CD4-positive, alpha-beta T cell treated with Interleukin-10 for 1 hour (primary cell): ENCODE measurements at regions not wholly inside any gene's neighbourhood (a gene's known extent, or its start where the extent isn't known, plus 50 kb on each side); places are given as distances from the start of the nearest gene placed in this dataset.

Source experiments
- DNase-seq: peaks from one replicate; pipeline ENCODE4 v3.0.0-alpha.2; 2020

- no peak for DNase-seq
These were observed 433.2 kb upstream of the RGPD4 start for GRCh38 chr2:107393516-107393915.

GRCh38 chr2:107398683-107399082 lies 428.0 kb upstream of the RGPD4 start:
- no peak for DNase-seq

DNA sequence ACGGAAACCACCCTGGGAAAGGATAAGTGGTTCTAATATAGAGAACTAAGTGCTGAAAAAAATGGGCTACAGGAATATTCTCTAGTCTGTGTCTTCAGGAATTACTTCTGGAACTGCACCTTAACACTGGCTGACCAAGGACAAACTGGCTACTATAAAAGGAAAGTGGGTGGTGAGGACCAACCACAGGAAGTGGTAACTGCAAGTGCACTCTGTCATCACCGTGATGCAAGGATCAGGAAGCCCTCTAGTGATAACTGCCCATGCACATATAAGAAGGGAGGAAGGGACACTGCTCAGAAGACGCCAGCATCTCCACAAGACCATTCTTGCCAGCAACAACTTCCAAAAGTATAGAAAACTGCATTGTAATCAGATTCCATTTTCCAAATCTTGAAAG lies 424.4 kb upstream of the RGPD4 start:
- no peak for DNase-seq

DNA sequence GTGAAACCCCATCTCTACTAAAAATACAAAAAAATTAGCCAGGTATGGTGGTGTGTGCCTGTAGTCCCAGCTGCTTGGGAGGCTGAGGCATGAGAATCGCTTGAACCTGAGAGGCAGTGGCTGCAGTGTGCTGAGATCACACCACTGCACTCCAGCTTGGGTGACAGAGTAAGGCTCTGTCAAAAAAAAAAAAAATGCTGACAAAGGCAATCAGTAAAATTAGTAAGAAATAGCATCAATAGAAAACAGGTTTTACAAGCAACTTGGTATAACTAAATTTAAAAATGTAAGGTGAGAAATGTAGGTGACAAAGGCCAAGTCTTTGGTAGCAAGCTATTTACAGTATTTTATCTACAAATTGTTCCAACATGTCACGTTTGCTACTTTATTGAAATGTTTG lies 421.4 kb upstream of the RGPD4 start:
- DNase-seq, result no peak

DNA sequence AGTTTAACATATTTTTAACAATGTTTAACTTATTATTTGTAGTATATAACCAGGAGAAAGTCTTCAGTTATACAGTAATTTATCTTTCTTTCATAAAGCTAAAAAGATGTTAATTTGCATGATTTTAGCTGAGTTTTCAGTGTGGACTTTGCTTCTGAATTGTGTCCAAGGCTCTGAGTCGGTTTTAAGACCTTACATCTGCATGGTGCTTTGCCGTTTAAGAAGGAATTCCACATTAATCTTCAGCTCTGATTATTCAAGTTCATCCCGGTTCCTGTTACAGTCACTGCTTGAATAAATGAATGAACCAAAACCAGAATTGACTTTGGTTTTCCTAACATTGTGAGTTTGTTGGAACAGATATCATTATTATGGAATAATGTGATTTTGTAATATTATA lies 419.7 kb upstream of the RGPD4 start:
- DNase-seq, result no peak

DNA sequence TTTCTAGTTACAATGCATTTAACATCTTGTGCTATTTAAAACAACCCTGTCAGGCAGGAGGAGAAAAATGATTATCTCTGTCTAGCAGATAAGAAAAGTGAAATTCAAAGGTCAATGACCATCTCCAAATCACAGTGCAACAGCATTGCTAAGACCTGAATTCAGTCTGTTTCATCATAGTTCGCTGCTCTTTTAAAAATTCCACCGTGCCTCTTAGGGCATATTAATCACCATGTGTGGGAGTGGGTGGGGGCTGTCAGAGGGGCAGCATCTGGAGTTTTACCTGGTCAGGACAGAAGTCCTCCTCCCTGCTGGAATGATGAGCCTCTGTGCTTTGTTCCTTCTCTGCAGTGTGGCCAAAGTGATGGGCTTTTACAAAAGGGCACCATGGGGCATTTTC lies 418.7 kb upstream of the RGPD4 start:
- DNase-seq, result no peak

DNA sequence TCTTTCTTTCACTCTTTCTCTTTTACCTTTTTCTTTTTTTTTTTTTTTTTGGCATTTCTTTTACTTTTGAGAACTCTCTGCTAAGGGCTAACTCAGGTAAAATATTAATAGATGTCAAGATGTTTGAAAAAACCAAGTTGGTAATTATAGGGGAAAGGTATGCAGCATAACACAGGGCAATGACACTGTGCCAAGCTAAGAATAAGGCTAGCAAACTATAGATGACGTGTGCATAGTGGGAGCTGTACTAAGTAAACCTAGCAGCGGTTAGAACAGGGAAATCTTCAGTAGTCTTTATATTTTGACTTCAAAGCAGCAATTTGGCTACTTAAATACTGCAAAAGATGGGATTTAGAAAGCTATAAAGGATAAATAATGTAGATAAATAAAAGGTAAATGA lies 415.4 kb upstream of the RGPD4 start:
- DNase-seq, result no peak

GRCh38 chr2:107412209-107412904 lies 414.3 kb upstream of the RGPD4 start:
- no peak for DNase-seq

- DNase-seq, result no peak
These were observed 413.7 kb upstream of the RGPD4 start for GRCh38 chr2:107412981-107413380.

DNA sequence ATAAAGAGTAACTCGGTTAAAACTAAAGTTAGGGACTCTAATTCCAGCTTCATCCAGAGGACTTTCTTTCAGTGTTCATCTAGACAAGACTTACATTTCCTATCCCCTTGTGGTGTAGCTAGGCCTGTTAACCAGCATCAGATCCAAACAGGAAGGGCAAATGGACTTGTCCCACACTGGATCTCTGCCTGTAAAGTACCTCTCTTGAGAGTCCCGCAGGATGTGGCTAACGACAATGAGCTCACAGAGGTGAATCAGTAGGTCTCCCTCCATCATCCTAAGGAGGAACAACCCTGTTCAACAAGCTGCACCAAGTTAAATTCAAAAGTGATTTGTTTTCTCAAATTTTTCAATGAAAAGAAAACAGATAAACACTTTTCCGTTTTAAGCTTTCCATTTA lies 412.3 kb upstream of the RGPD4 start:
- no peak for DNase-seq

DNA sequence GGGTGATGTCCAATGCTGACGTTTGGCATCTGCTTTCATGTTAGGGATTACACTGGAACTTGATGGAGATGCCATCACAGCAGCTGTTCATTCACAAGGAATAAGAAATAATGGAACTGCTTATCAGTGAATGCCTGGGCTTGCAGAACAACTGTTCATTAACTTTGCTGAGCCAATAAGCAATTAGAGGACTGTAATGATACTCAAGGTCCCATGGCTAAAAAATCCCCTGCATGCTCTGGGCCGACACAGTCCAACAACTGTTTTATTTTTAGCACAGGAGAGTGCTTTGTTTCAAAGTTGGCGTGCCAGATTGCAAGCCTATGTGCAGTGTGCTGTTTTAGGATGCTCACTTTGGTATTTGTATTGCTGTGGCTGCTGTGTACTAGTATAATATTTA lies 408.0 kb upstream of the RGPD4 start:
- no peak for DNase-seq

DNA sequence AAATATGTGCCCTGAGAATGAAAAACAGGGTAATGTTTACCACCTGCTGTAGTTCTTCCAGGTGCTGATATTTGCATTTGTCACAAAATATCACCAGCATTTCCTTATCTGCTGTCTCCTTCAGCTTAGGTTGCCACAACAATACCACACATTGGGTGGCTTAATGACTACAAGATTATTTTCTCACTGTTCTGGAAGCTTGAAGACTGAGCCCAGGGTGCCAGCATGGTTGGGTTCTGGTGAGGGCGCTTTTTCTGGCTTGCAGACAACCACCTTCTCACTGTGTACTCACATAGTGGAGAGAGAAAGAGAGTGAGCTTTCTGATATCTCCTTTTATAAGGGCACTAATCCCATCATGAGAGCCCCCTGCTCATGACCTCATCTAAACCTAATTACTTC lies 407.5 kb upstream of the RGPD4 start:
- DNase-seq, result no peak

DNA sequence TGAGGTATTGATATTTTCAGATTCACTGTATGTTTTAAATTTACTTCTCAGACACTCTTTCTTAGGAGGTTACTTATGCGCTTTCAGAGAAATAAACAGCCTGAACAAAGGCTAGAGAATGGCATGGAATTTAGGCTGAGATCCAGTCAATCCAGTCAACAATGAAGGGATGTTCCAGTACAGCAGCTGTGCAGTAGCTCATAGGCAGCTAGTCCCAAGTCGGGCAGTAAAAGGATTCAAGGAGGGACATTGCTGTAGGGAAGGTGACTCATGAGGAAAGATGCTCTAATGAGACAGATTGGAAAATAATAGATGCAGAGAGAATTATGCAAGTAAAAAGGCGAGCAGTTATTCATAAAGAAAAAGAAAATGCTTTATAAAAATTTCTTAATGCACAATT lies 397.9 kb upstream of the RGPD4 start:
- DNase-seq, result no peak

DNA sequence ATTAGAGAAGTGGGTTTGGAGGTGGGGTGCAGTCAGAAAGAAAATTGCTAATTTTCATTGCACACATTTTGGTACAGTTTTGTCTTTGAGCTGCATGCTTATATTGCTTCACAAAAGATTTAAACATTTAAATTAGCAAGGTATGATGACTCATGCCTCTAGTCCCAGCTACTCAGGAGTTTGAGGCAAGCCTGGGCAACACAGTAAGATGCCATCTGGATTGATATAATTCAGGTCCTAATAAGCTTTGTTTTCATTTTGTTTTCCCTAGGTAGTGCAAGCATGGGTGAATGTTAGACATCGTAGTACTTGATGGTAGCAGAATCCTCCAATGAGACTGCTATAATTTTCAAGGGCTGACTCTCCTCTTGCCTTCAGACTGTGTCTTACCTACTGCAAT lies 396.7 kb upstream of the RGPD4 start:
- no peak for DNase-seq

GRCh38 chr2:107430596-107431266 lies 396.0 kb upstream of the RGPD4 start:
- no peak for DNase-seq

- no peak for DNase-seq
These were observed 390.4 kb upstream of the RGPD4 start for GRCh38 chr2:107436281-107436680.

DNA sequence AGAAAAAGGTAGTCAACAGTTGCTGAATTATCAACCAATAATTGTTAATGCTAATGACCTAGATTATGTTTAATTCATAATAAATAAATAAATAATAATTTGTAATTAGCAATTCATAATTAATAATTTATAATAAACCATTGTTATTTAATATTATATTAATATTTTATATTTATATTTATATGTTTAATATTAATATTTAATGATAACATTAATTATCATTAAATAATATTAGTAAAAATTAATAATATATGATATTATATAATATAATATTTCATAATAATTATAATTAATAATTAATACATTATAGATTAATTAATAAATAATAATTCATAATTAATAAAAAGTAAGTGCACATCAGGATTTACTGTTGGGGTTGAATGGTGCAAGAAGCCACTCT lies 389.4 kb upstream of the RGPD4 start:
- no peak for DNase-seq

DNA sequence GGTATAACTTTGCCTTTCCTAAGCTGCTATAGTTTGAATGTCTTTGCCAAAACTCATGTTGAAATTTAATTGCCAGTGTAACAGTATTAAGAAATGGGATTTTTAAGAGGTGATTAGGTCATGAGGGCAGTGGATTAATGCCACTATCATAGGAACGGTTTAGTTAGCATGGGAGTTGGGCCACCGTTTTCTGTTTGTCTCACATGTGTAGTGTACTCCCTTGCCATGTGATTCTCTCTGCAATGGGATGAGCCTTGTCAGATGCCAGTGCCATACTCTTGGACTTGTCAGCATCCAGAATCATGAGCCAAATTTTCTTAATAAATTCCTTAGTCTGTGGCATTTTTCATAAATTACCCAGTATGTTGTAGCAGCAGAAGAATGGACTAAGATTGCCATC lies 388.9 kb upstream of the RGPD4 start:
- no peak for DNase-seq

DNA sequence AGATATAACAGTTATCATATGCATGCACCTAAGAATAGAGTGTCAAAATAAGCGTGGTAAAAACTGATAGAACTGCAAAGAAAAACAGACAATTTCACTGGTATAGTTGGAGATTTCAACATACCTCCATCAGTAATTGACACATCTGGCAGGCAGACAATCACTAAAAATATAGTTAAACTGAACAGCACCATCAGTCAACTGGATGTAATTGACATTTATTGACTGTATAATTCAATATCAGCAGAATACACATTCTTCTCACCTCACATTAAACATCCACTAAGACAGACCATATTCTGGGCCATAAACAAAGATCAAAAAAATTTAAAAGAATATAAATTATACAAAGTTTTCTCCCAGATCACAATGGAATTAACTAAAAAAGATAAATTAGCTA lies 378.5 kb upstream of the RGPD4 start:
- no peak for DNase-seq

DNA sequence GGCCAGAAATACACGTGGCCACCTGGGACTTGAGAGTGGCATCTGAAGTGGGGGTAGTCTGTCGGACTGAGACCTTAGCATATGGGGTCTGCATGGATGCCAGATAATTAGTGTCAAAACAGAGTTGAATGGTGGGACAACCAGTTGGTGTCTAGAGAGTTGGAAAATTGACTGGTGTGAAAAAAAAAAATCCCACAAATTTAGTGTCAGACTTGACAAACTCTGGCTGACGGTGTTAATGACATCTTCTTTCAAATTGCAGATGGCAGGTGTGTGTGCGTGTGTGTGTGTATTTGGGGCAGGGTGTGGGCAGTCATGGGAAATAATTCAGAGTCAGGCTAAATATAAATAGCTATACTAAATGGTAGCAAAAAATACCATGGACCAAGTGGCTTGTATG lies 365.4 kb upstream of the RGPD4 start:
- DNase-seq, result no peak

GRCh38 chr2:107462181-107462580 lies 364.5 kb upstream of the RGPD4 start:
- no peak for DNase-seq

DNA sequence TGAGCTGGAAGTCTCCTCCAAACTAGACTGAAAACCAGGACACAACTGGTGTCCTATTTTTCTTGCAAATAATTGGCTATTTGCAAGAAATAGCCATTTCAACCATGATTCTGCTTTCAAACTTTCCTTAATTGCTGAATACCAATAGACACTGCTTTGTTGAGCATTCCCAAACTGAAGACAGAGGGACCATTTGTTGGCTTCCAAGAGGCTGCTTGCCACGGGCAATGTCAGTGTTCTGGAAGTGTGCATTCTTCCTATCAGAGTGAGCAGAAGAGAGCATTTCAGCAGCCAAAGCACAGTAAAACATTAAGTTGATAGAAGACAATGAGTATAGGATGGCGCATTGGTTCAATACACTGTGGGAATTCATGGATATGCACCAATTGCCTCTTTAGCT lies 360.5 kb upstream of the RGPD4 start:
- DNase-seq, result no peak

- DNase-seq, result no peak
These were observed 359.5 kb upstream of the RGPD4 start for GRCh38 chr2:107466984-107467773.

DNA sequence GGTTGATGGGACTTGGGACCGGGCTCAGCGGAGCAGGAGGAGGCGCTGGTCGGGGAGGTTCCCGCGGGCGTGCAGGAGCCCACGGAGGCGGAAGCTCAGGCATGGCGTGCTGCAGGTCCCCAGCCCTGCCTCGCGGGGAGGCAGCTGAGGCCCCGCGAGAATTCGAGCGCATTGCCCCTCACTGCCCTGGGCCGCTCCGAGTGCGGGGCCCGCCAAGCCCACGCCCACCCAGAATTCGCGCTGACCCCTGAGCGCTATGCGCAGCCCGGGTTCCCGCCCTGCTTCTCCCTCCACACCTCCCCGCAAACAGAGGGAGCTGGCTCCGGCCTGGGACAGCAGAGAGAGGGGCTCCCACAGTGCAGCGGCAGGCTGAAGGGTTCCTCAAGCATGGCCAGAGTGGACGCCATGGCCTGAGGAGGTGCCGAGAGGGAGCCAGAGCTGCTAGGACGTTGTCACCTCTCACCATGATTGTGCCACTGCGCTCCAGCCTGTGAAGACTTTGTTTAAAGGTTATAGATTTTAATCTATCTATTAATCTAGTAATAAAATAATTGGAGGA lies 357.2 kb upstream of the RGPD4 start:
- no peak for DNase-seq
